Thymus (tissue), 11 donors: ENCODE measurements at regions not wholly inside any gene's neighbourhood (a gene's known extent, or its start where the extent isn't known, plus 50 kb on each side); places are given as distances from the start of the nearest gene placed in this dataset.

ENCODE experiments used
- DNase-seq, 9 donors: peaks; one replicate each; pipeline ENCODE4 v3.0.0-alpha.2; 2013; ENCODE audit warnings: low spot score in 9 of 9, low read depth in 6 of 9, missing footprints in 1 of 9
- H3K27ac ChIP-seq, 2 donors: one replicate each; pipeline ENCODE4 v1.5.1; 2013; ENCODE audit warnings: control low read depth in 1 of 2, low read depth in 1 of 2, low read length in 1 of 2, mild to moderate bottlenecking in 1 of 2, moderate library complexity in 1 of 2
- H3K27me3 ChIP-seq, 2 donors: one replicate each; pipeline ENCODE4 v1.5.1; 2013; ENCODE audit warnings: low read length in 1 of 2; ENCODE audit not compliant: control insufficient read depth in 2 of 2, insufficient read depth in 1 of 2
- H3K36me3 ChIP-seq, 2 donors: one replicate each; pipeline ENCODE4 v1.5.1; 2013; ENCODE audit warnings: low read length in 1 of 2, mild to moderate bottlenecking in 1 of 2, moderate library complexity in 1 of 2; ENCODE audit not compliant: control insufficient read depth in 2 of 2, insufficient read depth in 2 of 2
- H3K4me1 ChIP-seq, 2 donors: one replicate each; pipeline ENCODE4 v1.5.1; 2013; ENCODE audit warnings: low read length in 2 of 2; ENCODE audit not compliant: control insufficient read depth in 2 of 2, insufficient read depth in 2 of 2
- H3K4me3 ChIP-seq, 2 donors: one replicate each; pipeline ENCODE4 v1.5.1; 2013; ENCODE audit warnings: low read length in 2 of 2, control low read depth in 1 of 2, mild to moderate bottlenecking in 1 of 2
- H3K9me3 ChIP-seq, 2 donors: one replicate each; pipeline ENCODE4 v1.5.1; 2013; ENCODE audit warnings: low read length in 1 of 2, mild to moderate bottlenecking in 1 of 2; ENCODE audit not compliant: control insufficient read depth in 2 of 2, insufficient read depth in 1 of 2
- WGBS: extraction: QIAGEN DNeasy Blood & Tissue Kit; methylation state at CpG from one replicate; pipeline ENCODE4 v1.1.7; 2013; 5-methylcytosine and 5-hydroxymethylcytosine counted together
- donor health status: healthy.

DNA sequence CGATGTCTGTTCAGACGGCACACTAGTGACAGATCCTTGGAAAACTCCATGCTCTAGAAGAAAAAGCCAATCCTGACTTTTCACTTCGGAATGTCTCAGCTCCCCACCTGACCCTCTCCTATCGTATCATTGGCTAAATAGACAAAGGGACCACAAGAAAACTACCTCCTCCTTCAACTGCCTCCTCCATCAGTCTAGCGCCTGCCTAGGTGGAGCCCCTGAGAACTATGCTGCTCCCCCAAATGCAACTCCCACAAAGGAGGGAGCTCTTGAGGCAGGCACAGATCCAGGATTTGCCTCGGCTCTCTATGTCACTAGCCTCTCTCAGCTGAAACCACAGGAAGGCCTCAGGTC lies 148.4 kb downstream of the TOMM20 start:
- no peak for DNase-seq
- H3K9me3 ChIP-seq, result peaks cover 0 to 7% of the 10 kb centered on the region in 2 donors
- H3K27me3 ChIP-seq, result no peaks in the 10 kb centered on the region
- H3K4me3 ChIP-seq, result no peak overlapping the region
- peaks cover 42 to 70% of the 10 kb centered on the region in 2 donors for H3K4me1 ChIP-seq
- 84% methylated on average over 6 of the region's 6 CpGs for WGBS
- peak overlapping the region; percentile 88 for H3K27ac ChIP-seq
- H3K36me3 ChIP-seq, result no peaks in the 10 kb centered on the region

DNA sequence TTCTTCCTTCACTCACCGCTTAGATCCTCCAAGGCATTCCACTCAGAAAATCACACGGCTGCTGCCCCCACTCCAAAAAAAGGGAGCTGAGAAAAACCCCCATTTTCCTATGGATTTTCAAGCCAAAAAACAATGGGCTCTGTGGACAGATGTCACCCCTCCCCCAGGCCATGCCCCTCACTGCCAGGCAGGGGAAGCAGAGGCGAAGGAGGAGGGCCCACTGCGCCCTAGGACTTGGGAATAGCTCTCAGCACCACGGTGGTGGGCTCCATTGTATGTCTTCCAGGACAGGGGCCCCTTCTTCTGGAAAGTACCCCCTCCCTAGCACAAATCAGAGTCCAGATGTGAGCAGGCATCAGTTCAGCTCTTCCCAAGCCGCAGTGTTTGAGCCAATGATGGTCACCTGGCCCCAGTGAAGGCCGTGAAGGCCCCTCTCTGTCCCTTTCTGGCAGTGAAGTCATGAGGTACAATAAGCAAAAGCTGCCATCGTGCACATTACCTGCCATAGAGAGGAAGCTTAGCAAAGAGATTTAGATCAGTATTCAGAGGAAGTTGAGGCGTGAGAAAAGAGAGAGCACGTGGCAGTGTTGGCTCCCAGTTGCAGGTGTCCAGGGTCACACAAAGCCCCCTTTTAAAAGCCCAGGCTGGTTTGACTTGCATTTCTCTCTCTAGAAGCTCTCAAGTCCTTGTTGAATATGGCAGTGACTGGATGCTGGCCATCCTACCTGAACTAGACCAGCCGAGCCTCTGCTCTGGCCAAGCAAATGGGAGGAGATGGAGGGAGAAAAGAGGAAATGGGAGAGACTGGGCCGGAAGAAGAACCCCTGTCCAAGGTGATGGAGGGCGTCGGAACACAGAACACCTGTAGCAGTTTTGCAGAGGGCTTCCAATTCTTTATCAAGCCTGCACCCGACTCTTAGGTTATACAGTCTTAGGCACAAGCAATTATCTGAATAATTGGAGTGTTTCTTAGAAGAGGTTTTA lies 149.0 kb downstream of the TOMM20 start:
- H3K4me3 ChIP-seq, result no peak overlapping the region
- H3K27me3 ChIP-seq, result no peaks in the 10 kb centered on the region
- WGBS, result 45% methylated on average over 15 of the region's 15 CpGs
- peaks cover 42 to 65% of the 10 kb centered on the region in 2 donors for H3K4me1 ChIP-seq
- peak in 4 of 9 donors; percentile 61 to 88 (median 68) for DNase-seq
- H3K9me3 ChIP-seq, result peaks cover 0 to 7% of the 10 kb centered on the region in 2 donors
- no peaks in the 10 kb centered on the region for H3K36me3 ChIP-seq
- peak overlapping the region; percentile 88 to 94 for H3K27ac ChIP-seq

DNA sequence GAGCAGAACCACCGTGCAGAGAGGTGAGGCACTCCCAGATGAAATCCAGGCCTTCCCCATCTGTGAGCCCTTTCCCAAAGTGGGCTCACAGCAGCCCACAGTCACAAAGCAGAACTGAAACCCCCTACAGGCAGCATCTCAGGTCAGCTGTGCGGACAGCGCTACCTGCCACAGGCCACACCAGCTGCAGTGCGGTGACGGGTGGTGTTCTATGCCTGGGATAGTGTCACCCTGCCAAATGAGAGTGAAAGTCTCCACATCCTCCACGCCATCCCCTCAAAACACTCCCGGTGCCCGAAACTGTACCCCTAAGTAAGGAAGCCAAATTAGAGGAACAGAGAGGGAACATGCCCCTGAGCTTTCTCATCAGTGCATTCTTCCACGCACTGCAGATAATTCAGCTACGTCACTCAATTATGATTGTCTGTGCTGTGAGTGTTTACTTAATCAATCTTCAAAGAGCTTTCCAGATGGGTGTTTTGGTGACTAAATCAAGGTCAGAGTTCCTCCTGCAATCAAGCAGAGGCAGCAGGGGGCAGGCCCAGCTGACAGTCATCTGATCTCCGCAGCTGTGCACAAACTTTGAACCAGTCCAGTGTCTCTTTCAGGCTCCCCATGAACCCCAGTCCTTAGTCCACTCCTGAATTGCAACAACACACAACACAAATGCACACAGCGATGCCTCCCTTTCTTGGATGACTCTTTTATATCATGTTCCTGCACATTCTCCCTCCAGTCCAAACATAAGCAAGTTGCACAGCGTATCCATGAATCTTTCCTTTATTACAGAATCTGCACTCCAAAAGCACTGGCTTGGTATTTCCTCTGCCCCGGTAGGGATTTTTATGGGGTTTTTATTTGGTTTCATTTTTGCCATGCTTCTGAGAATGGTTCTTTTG lies 150.0 kb downstream of the TOMM20 start:
- Histone ChIP-seq H3K4me3 (no peak overlapping the region), H3K36me3 (no peaks in the 10 kb centered on the region), H3K27me3 (no peaks in the 10 kb centered on the region), H3K4me1 (peaks cover 46 to 62% of the 10 kb centered on the region in 2 donors), H3K27ac (peak overlapping the region; percentile 88 to 94), H3K9me3 (peaks cover 0 to 7% of the 10 kb centered on the region in 2 donors)
- WGBS, result 25% methylated on average over 14 of the region's 14 CpGs
- peak in 3 of 9 donors; percentile 63 to 80 (median 67) for DNase-seq

DNA sequence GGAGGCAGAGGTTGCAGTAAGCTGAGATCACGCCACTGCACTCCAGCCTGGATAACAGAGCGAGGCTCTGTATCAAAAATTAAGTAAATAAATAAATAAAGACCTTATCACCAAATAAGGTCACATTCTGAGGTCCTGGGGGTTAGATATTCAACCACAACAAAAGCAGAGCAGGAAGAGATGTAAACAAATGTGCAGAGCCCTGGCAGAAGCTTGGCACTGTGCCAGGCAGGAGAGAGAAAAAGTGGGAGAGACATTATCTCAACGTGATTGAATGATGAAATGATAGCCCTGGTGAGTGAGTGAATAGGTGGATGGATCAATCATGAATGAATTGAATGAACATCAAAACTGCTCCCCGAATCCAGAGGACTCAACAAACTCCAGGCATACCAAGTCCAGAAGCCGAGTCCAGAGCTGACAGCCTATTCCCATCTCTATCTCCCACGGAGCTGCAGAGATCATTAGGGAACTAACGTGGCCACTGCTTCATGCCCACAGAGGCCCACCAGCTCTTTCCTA lies 150.7 kb downstream of the TOMM20 start:
- DNase-seq, result no peak
- 70% methylated on average over 7 of the region's 7 CpGs for WGBS
- Histone ChIP-seq H3K27ac (peak overlapping the region; percentile 88 to 94), H3K27me3 (no peaks in the 10 kb centered on the region), H3K4me3 (no peak overlapping the region), H3K9me3 (peaks cover 0 to 7% of the 10 kb centered on the region in 2 donors), H3K36me3 (no peaks in the 10 kb centered on the region), H3K4me1 (peaks cover 46 to 70% of the 10 kb centered on the region in 2 donors)

DNA sequence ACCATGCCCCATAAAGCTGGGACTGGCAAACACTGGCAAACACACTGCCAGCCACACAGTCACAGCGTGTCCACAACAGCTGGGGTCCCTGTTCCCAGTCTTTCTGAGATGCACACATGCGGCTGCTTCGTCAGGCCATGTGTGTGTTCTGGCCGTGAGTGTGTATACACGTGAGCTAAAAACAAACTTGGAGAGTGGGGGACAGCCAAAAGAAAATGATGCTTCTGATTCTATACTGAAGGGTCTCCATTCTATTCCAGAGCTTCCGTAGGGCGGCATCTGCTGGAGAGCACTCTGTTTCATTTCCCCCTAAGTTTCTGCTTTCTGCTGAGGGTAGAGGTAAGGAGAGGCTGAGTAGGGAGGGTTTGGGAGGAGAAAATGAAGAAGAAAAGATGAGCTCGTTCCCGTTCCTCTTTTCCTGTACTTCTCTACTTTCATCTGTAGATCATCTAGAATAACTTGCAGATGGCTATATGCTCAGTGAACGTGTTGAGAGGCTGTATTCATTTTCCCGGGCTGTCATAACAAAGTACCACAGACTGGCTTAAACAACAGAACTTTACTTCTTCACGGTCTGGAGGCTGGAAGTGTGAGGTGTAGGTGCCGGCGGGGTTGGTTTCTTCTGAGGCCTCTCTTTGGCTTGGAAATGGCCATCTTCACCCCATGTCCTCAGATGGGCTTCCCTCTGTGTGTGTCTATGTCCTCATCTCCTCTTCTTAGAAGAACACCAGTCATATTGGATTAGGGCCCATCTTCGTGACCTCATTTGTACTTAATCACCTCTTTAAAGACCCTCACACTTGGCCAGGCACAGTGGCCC lies 151.6 kb downstream of the TOMM20 start:
- no peak for DNase-seq
- Histone ChIP-seq H3K9me3 (peaks cover 0 to 7% of the 10 kb centered on the region in 2 donors), H3K36me3 (no peaks in the 10 kb centered on the region)

DNA sequence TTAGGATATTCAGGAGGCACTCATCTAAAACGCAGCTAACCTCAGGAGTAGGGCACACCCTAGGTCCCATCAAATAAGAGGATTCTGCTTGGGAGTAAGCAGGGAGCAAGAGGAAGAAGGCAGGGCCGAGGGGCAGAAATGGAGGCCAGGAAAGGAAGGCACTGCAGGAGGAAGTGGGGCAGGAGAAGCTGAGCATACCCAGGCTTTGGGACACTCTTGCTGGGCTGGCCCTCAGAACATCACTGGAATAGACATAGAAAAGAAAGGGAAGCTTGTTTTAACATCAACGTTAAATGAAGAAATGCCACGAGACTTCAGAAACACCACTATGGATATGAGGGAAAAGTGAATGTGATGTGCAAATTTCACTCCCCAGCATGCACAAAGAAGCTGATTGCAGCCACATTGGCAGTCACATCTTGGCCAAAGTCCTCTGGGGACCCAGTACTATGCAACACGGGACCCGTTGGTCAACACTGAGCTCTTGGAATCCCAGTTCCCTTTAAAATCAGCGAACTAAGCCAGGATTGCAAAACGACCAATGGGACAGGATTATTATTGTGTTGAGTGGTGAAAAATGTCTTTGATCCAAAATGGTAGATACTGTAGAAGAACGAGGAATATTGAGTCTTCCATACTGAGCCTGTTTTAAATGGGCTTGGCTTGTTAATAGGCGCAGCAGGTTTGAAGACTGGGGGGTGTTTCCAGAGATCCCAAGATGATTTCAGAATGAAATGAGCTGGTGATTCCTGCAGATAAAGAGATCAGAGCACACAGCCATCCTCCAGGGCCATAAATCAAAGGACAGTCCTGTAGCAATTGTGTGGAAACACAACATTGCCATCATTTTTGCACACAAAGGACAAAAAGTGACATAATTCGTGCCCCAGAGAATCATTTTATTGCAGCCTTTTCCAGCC lies 152.4 kb downstream of the TOMM20 start:
- WGBS, result 96% methylated on average over 11 of the region's 11 CpGs
- Histone ChIP-seq H3K4me1 (peaks cover 47 to 82% of the 10 kb centered on the region in 2 donors), H3K27me3 (no peaks in the 10 kb centered on the region), H3K36me3 (no peaks in the 10 kb centered on the region), H3K9me3 (peaks cover 0 to 6% of the 10 kb centered on the region in 2 donors), H3K4me3 (no peak overlapping the region), H3K27ac (peak overlapping the region in 1 of 2 donors; percentile 2)
- no peak for DNase-seq

More for the DNA sequence above, 151.6 kb downstream of the TOMM20 start:
- Histone ChIP-seq H3K27ac (peak overlapping the region; percentile 2 to 68), H3K4me1 (peaks cover 46 to 78% of the 10 kb centered on the region in 2 donors), H3K4me3 (no peak overlapping the region), H3K27me3 (no peaks in the 10 kb centered on the region)
- WGBS, result 80% methylated on average over 15 of the region's 15 CpGs

DNA sequence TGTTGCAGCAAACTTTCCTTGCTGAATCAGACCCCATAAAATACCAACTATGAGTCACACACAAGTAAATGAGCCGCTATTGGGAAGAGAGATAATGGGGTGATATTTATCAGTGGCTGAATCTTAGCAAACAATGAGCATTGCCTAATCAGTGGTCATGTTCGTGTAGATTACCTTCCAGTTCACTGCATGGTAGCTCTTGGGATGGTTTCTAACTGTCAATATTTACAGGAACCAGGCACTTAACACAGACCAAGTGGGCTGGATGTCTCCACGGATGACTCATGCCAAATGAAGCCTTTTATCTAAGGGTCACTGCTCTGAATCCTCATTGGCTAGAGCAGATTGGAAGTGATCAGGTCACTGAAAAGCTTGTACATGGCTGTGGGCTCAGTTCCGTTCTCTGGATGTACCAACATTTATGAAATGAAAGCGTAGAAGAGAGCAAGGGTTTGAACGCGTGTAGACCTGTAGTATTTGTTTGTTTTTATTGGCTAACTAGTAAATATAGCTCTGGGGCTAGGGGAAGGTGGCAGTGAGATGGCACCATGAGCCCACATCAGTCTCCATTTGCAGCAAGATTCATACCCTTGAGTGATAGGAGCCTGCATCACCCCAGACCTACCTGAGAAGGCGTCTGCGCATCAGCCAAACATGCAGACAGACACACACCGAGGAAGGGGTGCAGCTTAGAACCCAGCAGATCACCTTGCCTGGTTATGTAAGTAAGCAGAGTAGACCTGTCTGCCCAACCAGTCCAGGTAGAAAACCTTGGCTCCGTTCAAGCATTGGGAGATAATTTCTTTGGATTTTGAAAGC lies 153.3 kb downstream of the TOMM20 start:
- Histone ChIP-seq H3K27me3 (no peaks in the 10 kb centered on the region), H3K9me3 (peaks cover 0 to 3% of the 10 kb centered on the region in 2 donors), H3K4me3 (no peak overlapping the region), H3K36me3 (no peaks in the 10 kb centered on the region), H3K4me1 (peaks cover 47 to 82% of the 10 kb centered on the region in 2 donors), H3K27ac (peak overlapping the region in 1 of 2 donors; percentile 55)
- 95% methylated on average over 11 of the region's 11 CpGs for WGBS
- DNase-seq, result no peak
